ENCODE measurements at regions not wholly inside any gene's neighbourhood (a gene's known extent, or its start where the extent isn't known, plus 50 kb on each side); places are given as distances from the start of the nearest gene placed in this dataset.
A peak's percentile ranks its signal among the peaks of the same experiment; 100 is the strongest.

DNA sequence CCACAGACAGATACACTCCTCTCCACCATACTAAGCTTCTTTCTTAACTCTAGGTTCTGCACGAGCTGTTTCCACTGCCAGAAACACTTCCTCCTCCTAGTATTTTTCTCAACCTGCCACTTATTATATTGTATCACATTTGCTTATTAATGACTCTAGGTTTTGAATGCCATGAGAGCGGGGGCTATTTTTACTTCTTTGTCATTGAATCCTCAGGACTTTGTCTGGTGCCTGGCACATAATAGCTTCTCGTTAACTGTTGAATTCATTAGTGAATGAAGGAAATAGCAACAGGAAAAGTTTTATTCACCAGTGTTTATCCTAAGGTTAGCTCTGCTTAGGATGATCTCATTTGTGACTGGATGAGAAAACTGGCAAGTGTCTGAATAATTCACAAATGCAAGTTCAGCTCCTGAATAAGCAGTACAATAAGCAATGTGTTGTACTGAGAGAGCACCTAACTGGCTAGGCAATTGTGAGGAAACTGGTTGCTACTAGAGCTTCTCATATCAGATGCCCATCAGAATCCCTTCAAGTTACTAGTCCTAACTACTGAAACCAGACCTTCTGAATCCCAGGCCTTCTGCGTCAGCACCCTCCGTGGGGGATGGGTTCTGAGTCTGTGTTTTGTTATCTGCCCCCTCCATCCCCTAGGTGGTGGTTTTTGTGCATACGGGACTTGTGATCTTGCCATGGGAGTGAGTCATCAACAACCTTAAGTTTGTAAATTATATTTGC lies 92.7 kb downstream of the LSMEM1 start (continued):
- TF ChIP-seq ZC3H4 (CRISPR knock-in tag; IDR thresholded peaks at IDR 0.05; ENCODE audit: borderline replicate concordance) (no peak), MLLT1 (IDR thresholded peaks at IDR 0.05) (peak in 1 of 2 experiments; percentile 90; a peak in 2 of 4 replicates), L3MBTL2 (IDR thresholded peaks at IDR 0.05) (no peak), CLOCK (CRISPR knock-in tag; IDR thresholded peaks at IDR 0.05; ENCODE audit: borderline replicate concordance) (no peak), NFATC3 (IDR thresholded peaks at IDR 0.05) (no peak), ZNF280B (CRISPR knock-in tag; IDR thresholded peaks at IDR 0.05) (no peak), ZNF75A (CRISPR knock-in tag; IDR thresholded peaks at IDR 0.05) (no peak), MIER1 (IDR thresholded peaks at IDR 0.05; ENCODE audit: low read depth) (no peak), KDM4B (IDR thresholded peaks at IDR 0.05; ENCODE audit: borderline replicate concordance in 2 of 2, low read depth in 1 of 2) (no peak), SAFB (IDR thresholded peaks at IDR 0.05; ENCODE audit: borderline replicate concordance, low read depth, low read length) (no peak), HMBOX1 (IDR thresholded peaks at IDR 0.05) (peak; percentile 100), NCOR1 (IDR thresholded peaks at IDR 0.05) (peak; percentile 93), ZNF79 (CRISPR knock-in tag; IDR thresholded peaks at IDR 0.05; ENCODE audit: low read depth) (no peak), ZNF263 (CRISPR knock-in tag; IDR thresholded peaks at IDR 0.05; ENCODE audit: borderline replicate concordance) (no peak), E2F1 (CRISPR knock-in tag; IDR thresholded peaks at IDR 0.05) (no peak), SMAD1 (IDR thresholded peaks at IDR 0.05; ENCODE audit: low read depth, low read length, partially characterized antibody) (no peak), ZZZ3 (IDR thresholded peaks at IDR 0.05) (no peak), DDX20 (tag; IDR thresholded peaks at IDR 0.05; ENCODE audit: low read depth) (no peak), ZNF561 (CRISPR knock-in tag; conservative IDR thresholded peaks at IDR 0.05) (no peak), NCOA4 (IDR thresholded peaks at IDR 0.05; ENCODE audit: partially characterized antibody) (no peak), RAD21 (CRISPR knock-in tag; conservative IDR thresholded peaks at IDR 0.05 in 1 of 2, IDR thresholded peaks at IDR 0.05 in 1 of 2) (peak; percentile 17 to 45; a peak in 3 of 4 replicates)
